ENCODE measurements at regions not wholly inside any gene's neighbourhood (a gene's known extent, or its start where the extent isn't known, plus 50 kb on each side); places are given as distances from the start of the nearest gene placed in this dataset.
A peak's percentile ranks its signal among the peaks of the same experiment; 100 is the strongest.

- DNase-seq (ENCODE audit: low read depth), result no peak
Measured at GRCh38 chr4:63505714-63506460, 903.4 kb downstream of the TECRL start.

DNA sequence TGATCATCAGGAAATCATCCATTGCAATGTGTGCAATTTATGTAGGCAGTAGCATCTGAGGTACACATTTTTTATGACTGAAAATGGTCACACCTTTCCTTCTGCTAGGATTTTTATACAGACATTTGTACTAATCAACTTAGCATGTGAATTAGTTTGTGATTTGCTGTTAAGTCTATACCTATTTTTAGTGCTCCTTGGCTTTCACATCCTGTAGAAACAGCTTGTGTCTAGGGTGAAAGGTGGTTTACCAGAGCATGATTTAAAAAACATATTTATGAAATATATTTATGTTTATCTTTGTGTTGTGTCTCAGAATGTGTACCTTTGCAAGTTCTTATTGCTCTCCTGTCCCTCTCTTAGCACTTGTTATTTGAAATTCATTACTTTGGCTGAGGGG is 916.0 kb downstream of the TECRL start:
- no peak for DNase-seq (ENCODE audit: low read depth)

DNA sequence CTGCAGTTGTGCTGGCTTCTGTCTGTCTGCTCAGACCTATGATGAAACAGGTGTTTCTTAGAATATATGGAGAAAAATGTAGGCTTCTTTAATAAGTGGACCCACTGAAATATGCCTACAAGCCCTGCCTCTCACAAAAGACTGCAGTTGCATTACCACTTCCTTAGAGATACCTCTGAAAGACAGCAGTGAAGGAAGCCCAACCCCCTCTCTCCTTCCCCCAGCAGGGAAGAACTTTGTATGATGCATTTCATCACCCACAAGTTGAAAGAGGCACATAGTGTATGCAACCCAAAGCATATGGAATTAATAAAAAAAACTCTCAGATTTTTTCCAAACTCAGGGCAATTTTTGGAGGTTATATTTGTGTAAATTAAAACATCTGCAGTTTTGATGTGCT is 916.7 kb downstream of the TECRL start:
- DNase-seq (ENCODE audit: low read depth), result no peak

DNA sequence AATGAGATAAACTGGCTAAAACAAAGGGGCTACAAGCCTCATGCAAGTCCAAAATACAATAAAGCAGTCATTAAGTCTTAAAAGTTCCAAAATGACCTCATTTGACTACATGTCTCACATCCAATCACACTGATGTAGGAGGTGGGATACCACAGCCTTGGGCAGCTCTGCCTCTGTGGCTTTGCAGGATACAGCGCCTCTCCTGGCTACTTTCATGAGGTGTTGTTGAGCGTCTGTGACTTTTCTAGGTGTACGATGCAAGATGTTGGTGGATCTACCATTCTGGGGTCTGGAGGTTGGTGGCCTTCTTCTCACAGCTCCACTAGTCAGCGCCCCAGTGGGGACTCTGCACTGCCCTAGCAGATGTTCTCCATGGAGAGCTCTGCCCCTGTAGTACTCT is 944.9 kb downstream of the TECRL start:
- DNase-seq (ENCODE audit: low read depth), result no peak

GRCh38 chr4:63460075-63460474 is 949.2 kb downstream of the TECRL start:
- no peak for DNase-seq (ENCODE audit: low read depth)

- no peak for DNase-seq (ENCODE audit: low read depth)
Measured at GRCh38 chr4:63459329-63459728, 949.9 kb downstream of the TECRL start.

DNA sequence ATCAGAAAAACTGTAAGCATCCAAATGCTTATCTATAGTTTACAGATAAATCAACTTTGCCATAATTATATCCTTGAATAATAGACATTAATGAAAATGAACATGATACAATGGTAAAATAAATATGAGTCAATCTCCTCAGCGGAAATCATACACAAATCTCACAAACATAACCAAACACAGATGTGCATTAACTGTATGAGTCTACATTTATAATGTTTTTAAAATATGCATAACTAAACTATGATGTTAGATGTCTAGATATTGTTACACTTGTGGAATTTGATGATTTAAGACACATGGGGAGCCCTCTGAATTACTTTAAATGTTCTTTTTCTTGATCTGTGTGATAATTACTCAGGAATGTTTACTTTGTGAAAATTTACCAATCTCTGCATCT is 951.2 kb downstream of the TECRL start:
- no peak for DNase-seq (ENCODE audit: low read depth)

DNA sequence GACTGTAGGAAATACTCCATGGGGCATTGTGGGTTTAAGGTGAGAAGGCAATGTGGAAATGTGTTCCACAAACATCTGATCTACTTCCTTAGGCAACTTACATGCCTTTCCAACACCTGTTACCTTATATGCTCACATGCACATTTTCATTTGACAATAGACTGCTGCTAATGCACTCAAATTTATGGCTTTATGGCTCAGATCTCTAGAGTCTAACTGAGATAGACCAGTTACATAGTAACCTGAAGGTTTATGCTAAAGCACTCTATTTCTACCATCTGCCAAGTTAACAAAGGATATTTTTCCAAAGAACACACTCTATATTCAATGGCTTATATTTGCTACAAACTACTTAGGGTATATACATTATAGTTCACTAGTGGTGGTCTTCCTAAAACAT is 969.0 kb downstream of the TECRL start:
- DNase-seq (ENCODE audit: low read depth), result no peak

GRCh38 chr4:63430105-63430504 is 979.1 kb downstream of the TECRL start:
- DNase-seq (ENCODE audit: low read depth), result no peak

DNA sequence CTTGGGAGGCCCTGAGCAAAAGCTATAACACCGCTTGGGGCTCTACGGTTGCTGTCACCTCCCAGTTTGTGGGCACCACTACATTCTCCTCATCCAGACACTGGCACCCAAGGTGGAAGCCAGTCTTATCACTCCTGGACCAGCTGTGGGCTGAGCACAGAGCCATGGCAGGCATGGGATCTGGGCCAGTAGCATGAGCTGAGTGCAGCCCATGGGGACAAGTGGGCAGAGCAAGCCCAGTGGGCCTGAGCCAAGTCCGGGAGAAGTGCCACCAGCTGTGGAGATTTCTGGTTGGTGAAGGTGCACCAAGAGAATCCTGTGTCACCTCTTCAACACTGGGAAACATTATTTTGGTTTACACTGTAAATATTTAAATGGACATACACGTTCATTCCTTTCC is 1013.0 kb downstream of the TECRL start:
- no peak for DNase-seq (ENCODE audit: low read depth)

DNA sequence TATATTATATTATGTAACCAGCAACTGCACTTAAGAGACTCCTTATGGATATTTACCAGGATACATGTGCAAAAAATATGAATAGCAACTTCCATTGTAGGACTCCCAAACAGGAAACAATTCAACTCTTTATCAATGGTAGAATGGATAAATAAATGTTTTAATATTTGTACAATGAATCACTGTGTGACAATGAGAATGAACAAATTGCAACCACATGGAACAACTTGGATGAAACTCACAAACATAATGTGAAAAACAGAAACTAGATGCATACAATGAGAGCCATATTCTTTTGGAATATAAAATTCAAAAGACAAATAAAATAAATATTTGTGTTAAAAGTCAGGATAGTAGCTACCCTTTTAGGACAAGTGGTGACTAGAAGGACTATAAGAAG is 1015.7 kb downstream of the TECRL start:
- peak; percentile 59 for DNase-seq (ENCODE audit: low read depth)

DNA sequence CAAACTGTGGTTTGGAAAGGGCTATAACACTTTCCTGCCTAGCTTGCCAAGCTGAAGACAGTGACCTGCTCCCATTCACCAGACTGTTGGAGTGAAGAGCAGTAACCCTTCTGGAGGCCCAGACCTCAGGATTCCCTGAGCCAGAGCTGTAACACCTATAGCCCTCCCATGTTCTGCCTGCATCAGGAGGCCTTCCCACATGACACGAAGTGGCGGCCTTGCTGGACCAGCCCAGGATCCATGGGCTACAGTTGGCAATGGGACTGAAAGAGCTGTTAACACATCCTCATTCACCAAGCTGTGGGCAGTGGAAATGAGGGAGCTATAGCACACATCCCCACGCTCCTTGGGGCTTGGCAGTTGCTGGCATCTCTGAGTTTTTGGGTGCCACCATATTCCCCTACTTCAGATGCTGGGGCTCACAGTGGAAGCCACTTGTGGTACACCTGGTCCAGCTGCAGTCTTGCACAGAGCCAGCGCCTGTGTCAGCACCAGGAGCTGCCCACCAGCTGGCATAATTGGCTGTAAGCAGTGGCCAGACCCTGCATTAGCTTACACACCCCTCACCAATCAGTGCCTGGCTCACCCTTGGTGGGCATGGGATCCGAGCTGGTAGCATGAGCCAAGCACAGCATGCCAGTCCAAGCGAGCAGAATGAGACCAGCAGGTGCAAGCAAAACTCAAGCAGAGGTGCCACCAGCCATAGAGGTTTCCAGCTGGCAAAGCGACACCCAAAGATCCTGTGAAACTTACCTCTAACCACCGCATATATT is 1029.3 kb downstream of the TECRL start:
- no peak for DNase-seq (ENCODE audit: low read depth)

- DNase-seq (ENCODE audit: low read depth), result no peak
Measured at GRCh38 chr4:63371001-63371400, 1038.2 kb downstream of the TECRL start.

- DNase-seq (ENCODE audit: low read depth), result no peak
Measured at GRCh38 chr4:63361628-63362027, 1047.6 kb downstream of the TECRL start.

DNA sequence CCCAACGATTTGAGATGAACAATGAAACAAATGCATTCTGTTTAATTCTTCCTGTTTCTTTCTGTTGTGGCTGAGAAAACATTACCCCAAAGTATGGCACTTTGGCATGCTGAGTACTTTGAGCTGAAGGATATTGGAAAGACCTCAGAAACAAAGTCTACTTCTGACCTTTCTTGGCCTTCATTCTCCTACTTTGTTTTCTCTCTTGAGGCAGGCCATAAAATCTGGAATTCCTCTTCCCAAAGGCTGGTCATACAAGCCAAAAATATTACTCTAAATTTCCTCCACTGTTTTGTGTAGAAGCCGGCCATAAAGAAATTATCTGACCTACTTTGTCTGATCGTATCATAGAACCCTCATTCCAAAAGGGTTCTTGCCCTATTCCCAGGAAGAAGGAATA is 1048.2 kb downstream of the TECRL start:
- DNase-seq (ENCODE audit: low read depth), result no peak

DNA sequence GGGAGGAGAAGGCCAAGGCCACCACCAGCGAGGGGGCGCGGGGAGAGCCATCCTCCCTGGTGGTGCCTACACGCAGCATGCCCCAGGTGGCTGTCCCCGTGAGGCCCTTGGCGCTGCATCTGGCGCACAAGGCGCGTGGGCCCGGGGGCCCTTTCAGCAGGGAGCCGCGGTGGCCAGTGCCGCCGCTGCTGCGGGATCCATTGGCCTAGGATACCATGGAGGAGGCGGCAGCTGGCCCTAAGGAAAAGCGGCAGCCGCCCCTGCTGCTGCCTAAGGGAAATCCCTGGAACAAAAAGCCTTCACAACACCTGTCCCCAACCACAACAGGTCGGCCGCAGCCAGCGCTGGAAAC is 1059.6 kb downstream of the TECRL start:
- DNase-seq (ENCODE audit: low read depth), result no peak

GRCh38 chr4:63348735-63349673 is 1060.2 kb downstream of the TECRL start:
- DNase-seq (ENCODE audit: low read depth), result no peak

DNA sequence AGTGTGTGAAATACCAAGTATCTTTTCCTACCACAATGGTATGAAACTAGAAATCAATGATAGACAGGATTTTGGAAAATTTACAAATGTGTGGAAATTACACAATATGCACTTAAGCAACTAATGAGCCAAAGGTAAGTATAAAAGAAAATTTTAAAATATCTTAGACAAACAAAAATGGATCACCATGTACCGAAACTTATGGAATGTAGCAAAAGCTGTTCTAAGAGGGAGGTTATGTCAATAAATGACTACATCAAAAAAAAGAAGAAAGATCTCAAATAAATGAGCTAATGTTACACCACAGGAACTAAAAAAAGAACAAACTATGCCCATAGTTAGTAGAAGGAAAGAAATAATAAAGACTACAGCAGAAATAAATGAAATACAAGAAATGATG is 1084.1 kb downstream of the TECRL start:
- no peak for DNase-seq (ENCODE audit: low read depth)

GRCh38 chr4:63316633-63317032 is 1092.6 kb downstream of the TECRL start:
- no peak for DNase-seq (ENCODE audit: low read depth)

DNA sequence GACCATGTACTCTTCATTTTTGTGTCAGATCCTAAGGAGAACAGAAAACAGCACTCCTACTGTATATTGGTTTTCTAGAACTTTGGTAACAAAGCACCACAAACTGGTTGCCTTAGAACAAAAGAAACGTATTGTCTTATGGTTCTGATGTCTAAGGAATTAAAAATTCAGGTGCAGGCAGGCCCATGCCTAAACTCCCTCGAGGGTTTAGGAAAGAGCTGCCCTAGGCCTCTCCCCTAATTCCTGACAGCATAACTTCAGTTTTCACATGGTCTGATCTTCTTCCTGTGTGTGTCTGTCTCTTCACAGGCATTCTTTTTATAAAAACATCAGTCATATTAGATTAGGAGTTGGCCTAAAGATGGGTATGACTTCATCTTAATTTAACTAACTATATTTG is 1093.6 kb downstream of the TECRL start:
- DNase-seq (ENCODE audit: low read depth), result no peak

GRCh38 chr4:63308697-63309096 is 1100.6 kb downstream of the TECRL start:
- DNase-seq (ENCODE audit: low read depth), result no peak

GRCh38 chr4:63302792-63303191 is 1106.5 kb downstream of the TECRL start:
- DNase-seq (ENCODE audit: low read depth), result no peak
